ENCODE measurements at regions not wholly inside any gene's neighbourhood (a gene's known extent, or its start where the extent isn't known, plus 50 kb on each side); places are given as distances from the start of the nearest gene placed in this dataset.

- DNase-seq (ENCODE audit: low spot score): no peak
Observed at GRCh38 chr5:61653807-61654580, 321.9 kb downstream of the ZSWIM6 start.

GRCh38 chr5:61654876-61655275 lies 322.8 kb downstream of the ZSWIM6 start:
- DNase-seq (ENCODE audit: low spot score): no peak

- DNase-seq (ENCODE audit: low spot score): no peak
Observed at GRCh38 chr5:61657010-61657409, 325.0 kb downstream of the ZSWIM6 start.

GRCh38 chr5:61657686-61658085 lies 325.6 kb downstream of the ZSWIM6 start:
- no peak for DNase-seq (ENCODE audit: low spot score)

GRCh38 chr5:61658592-61659008 lies 326.5 kb downstream of the ZSWIM6 start:
- peak; percentile 78 for DNase-seq (ENCODE audit: low spot score)

- DNase-seq (ENCODE audit: low spot score): no peak
Observed at GRCh38 chr5:61659221-61659696, 327.2 kb downstream of the ZSWIM6 start.

- no peak for DNase-seq (ENCODE audit: low spot score)
Observed at GRCh38 chr5:61662670-61663069, 330.6 kb downstream of the ZSWIM6 start.

GRCh38 chr5:61666064-61666621 lies 334.1 kb downstream of the ZSWIM6 start:
- no peak for DNase-seq (ENCODE audit: low spot score)

GRCh38 chr5:61667525-61668218 lies 335.6 kb downstream of the ZSWIM6 start:
- no peak for DNase-seq (ENCODE audit: low spot score)

GRCh38 chr5:61669531-61669930 lies 337.5 kb downstream of the ZSWIM6 start:
- no peak for DNase-seq (ENCODE audit: low spot score)

GRCh38 chr5:61670941-61671340 lies 338.9 kb downstream of the ZSWIM6 start:
- DNase-seq (ENCODE audit: low spot score): no peak

GRCh38 chr5:61673007-61673735 lies 341.1 kb downstream of the ZSWIM6 start:
- no peak for DNase-seq (ENCODE audit: low spot score)

GRCh38 chr5:61674378-61674777 lies 342.3 kb downstream of the ZSWIM6 start:
- no peak for DNase-seq (ENCODE audit: low spot score)

- DNase-seq (ENCODE audit: low spot score): peak; percentile 90
Observed at GRCh38 chr5:61675015-61675692, 343.1 kb downstream of the ZSWIM6 start.

GRCh38 chr5:61677220-61677619 lies 345.2 kb downstream of the ZSWIM6 start:
- no peak for DNase-seq (ENCODE audit: low spot score)

- DNase-seq (ENCODE audit: low spot score): no peak
Observed at GRCh38 chr5:61678966-61679365, 346.9 kb downstream of the ZSWIM6 start.

GRCh38 chr5:61679562-61679961 lies 347.5 kb downstream of the ZSWIM6 start:
- DNase-seq (ENCODE audit: low spot score): no peak

GRCh38 chr5:61680247-61680646 lies 348.2 kb downstream of the ZSWIM6 start:
- no peak for DNase-seq (ENCODE audit: low spot score)

- DNase-seq (ENCODE audit: low spot score): no peak
Observed at GRCh38 chr5:61683148-61683547, 351.1 kb downstream of the ZSWIM6 start.

GRCh38 chr5:61683926-61684325 lies 351.9 kb downstream of the ZSWIM6 start:
- DNase-seq (ENCODE audit: low spot score): no peak

- no peak for DNase-seq (ENCODE audit: low spot score)
Observed at GRCh38 chr5:61686491-61687257, 354.6 kb downstream of the ZSWIM6 start.
